IMR-90 (cell line): ENCODE measurements at regions not wholly inside any gene's neighbourhood (a gene's known extent, or its start where the extent isn't known, plus 50 kb on each side); places are given as distances from the start of the nearest gene placed in this dataset.

ENCODE experiments used
- ATAC-seq: fragments of 200-7000 bp; cut with Tn5 transposase; 2 replicates; pipeline ENCODE4 v1.9.1; 2020; ENCODE audit warnings: low read depth, mild to moderate bottlenecking, moderate library complexity
- BruUV-seq: library from RNA; stranded (reverse); fragments of 400-500 nt; replicated peaks from 2 replicates; lab custom pipeline; 2021; lab: Mats Ljungman, UMichigan
- CTCF ChIA-PET: fragments of 300-600 bp; formaldehyde crosslinking; extraction: SDS; loops from one replicate; lab custom pipeline; 2021; ENCODE audit warnings: antibody characterized with exemption; lab: Yijun Ruan, JAX
- POLR2A ChIA-PET: fragments of 300-600 bp; sonication (Branson Sonifier 250); formaldehyde crosslinking; loops from one replicate; lab custom pipeline; 2022; ENCODE audit warnings: antibody characterized with exemption; ENCODE audit not compliant: unreplicated experiment; lab: Charles Lee
- DNase-seq: peaks from one replicate; pipeline ENCODE4 v3.0.0; 2013
- H2AFZ ChIP-seq: replicated peaks from 2 replicates; pipeline ENCODE3; 2013; ENCODE audit warnings: low read length, mild to moderate bottlenecking; ENCODE audit not compliant: poor library complexity
- H2AK5ac ChIP-seq: 2 replicates; pipeline ENCODE4 v1.6.1; 2013; ENCODE audit warnings: low read depth, low read length, inconsistent platforms
- H2AK9ac ChIP-seq: replicated peaks from 2 replicates; pipeline ENCODE3; 2013; ENCODE audit warnings: mild to moderate bottlenecking, low read depth, low read length, moderate library complexity; ENCODE audit not compliant: poor library complexity
- H2BK120ac ChIP-seq: 2 replicates; pipeline ENCODE4 v1.6.1; 2013; ENCODE audit warnings: low read depth, low read length, inconsistent platforms
- H2BK15ac ChIP-seq: 3 replicates; pipeline ENCODE4 v1.6.1; 2013; ENCODE audit warnings: low read depth, low read length, inconsistent platforms
- H2BK20ac ChIP-seq: 2 replicates; pipeline ENCODE4 v1.6.1; 2013; ENCODE audit warnings: low read depth, mild to moderate bottlenecking, inconsistent platforms, low read length, moderate library complexity
- H2BK5ac ChIP-seq: 2 replicates; pipeline ENCODE4 v1.6.1; 2013; ENCODE audit warnings: mild to moderate bottlenecking, low read depth, low read length, inconsistent platforms; ENCODE audit not compliant: poor library complexity, severe bottlenecking
- H3K14ac ChIP-seq: replicated peaks from 2 replicates; pipeline ENCODE4 v1.6.1; 2013; ENCODE audit warnings: low read depth, low read length, inconsistent platforms
- H3K18ac ChIP-seq: 2 replicates; pipeline ENCODE4 v1.6.1; 2013; ENCODE audit warnings: low read depth, low read length, control low read depth
- H3K23ac ChIP-seq: 2 replicates; pipeline ENCODE4 v1.6.1; 2013; ENCODE audit warnings: low read depth, low read length, inconsistent platforms
- H3K27ac ChIP-seq: 2 replicates; pipeline ENCODE4 v1.5.1; 2013; ENCODE audit warnings: mild to moderate bottlenecking, control low read depth, low read length; ENCODE audit not compliant: insufficient read depth
- H3K27me3 ChIP-seq: 2 replicates; pipeline ENCODE4 v1.6.1; 2013; ENCODE audit warnings: low read length; ENCODE audit not compliant: control insufficient read depth, insufficient read depth
- H3K36me3 ChIP-seq: 2 replicates; pipeline ENCODE4 v1.6.1; 2013; ENCODE audit warnings: low read length, mixed read lengths; ENCODE audit not compliant: control insufficient read depth, insufficient read depth
- H3K4ac ChIP-seq: 2 replicates; pipeline ENCODE4 v1.6.1; 2013; ENCODE audit warnings: low read depth, low read length, inconsistent platforms
- H3K4me1 ChIP-seq: 2 replicates; pipeline ENCODE4 v1.6.1; 2013; ENCODE audit warnings: low read length, mixed read lengths; ENCODE audit not compliant: control insufficient read depth, insufficient read depth
- H3K4me2 ChIP-seq: 2 replicates; pipeline ENCODE4 v1.6.1; 2013; ENCODE audit warnings: low read depth, mild to moderate bottlenecking, control low read depth, low read length, moderate library complexity
- H3K4me3 ChIP-seq: 2 replicates; pipeline ENCODE4 v1.5.1; 2013; ENCODE audit warnings: low read depth, mild to moderate bottlenecking, control low read depth, low read length, moderate library complexity; ENCODE audit not compliant: insufficient read depth
- H3K56ac ChIP-seq: 2 replicates; pipeline ENCODE4 v1.6.1; 2013; ENCODE audit warnings: low read length, inconsistent platforms; ENCODE audit not compliant: insufficient read depth; ENCODE audit errors: extremely low read depth
- H3K79me1 ChIP-seq, 2 experiments: 2 replicates each; pipeline ENCODE4 v1.6.1; 2013; ENCODE audit warnings: low read length in 2 of 2, inconsistent platforms in 1 of 2, low read depth in 1 of 2
- H3K9ac ChIP-seq: 2 replicates; pipeline ENCODE4 v1.6.1; 2013; ENCODE audit warnings: low read depth, low read length, control low read depth
- H3K9me1 ChIP-seq: 2 replicates; pipeline ENCODE4 v1.6.1; 2013; ENCODE audit warnings: low read length, inconsistent platforms; ENCODE audit not compliant: insufficient read depth
- H3K9me3 ChIP-seq: 2 replicates; pipeline ENCODE4 v1.6.1; 2013; ENCODE audit warnings: low read length; ENCODE audit not compliant: control insufficient read depth, insufficient read depth
- H4K20me1 ChIP-seq: 2 replicates; pipeline ENCODE4 v1.6.1; 2013; ENCODE audit warnings: low read length, inconsistent platforms; ENCODE audit not compliant: insufficient read depth
- H4K5ac ChIP-seq: 2 replicates; pipeline ENCODE4 v1.6.1; 2013; ENCODE audit warnings: mild to moderate bottlenecking, low read depth, low read length, control low read depth
- H4K8ac ChIP-seq, 2 experiments: 2 replicates each; pipeline ENCODE4 v1.6.1; 2013; ENCODE audit warnings: low read depth in 2 of 2, low read length in 2 of 2, control low read depth in 1 of 2, inconsistent platforms in 1 of 2
- H4K91ac ChIP-seq: 2 replicates; pipeline ENCODE4 v1.6.1; 2013; ENCODE audit warnings: low read depth, low read length, inconsistent platforms; ENCODE audit not compliant: insufficient read depth
- BHLHE40 ChIP-seq: fragments of 150-350 bp; IDR thresholded peaks from 2 replicates; pipeline ENCODE4 v1.6.1; 2016; ENCODE audit warnings: mild to moderate bottlenecking, low read depth, low read length
- CEBPB ChIP-seq: IDR thresholded peaks from 2 replicates; pipeline ENCODE4 v1.6.1; 2012; ENCODE audit warnings: low read depth, low read length, improper control_type of control experiment
- CTCF ChIP-seq: conservative IDR thresholded peaks from 2 replicates; pipeline ENCODE4 v1.5.1; 2012; ENCODE audit warnings: mild to moderate bottlenecking, low read depth, low read length, improper control_type of control experiment
- ELK1 ChIP-seq: fragments of 150-350 bp; IDR thresholded peaks from 2 replicates; pipeline ENCODE4 v1.6.1; 2016; ENCODE audit warnings: low read depth, mild to moderate bottlenecking, low read length, moderate library complexity, borderline replicate concordance
- FOS ChIP-seq: fragments of 150-350 bp; IDR thresholded peaks from 2 replicates; pipeline ENCODE4 v1.6.1; 2016; ENCODE audit warnings: low read depth, low read length
- MAFK ChIP-seq: IDR thresholded peaks from 2 replicates; pipeline ENCODE4 v1.6.1; 2012; ENCODE audit warnings: low read depth, low read length, improper control_type of control experiment
- MXI1 ChIP-seq: IDR thresholded peaks from 2 replicates; pipeline ENCODE4 v1.6.1; 2012; ENCODE audit warnings: low read depth, mild to moderate bottlenecking, low read length, moderate library complexity, borderline replicate concordance
- RAD21 ChIP-seq: IDR thresholded peaks from 2 replicates; pipeline ENCODE4 v1.6.1; 2012; ENCODE audit warnings: low read length, improper control_type of control experiment
- RCOR1 ChIP-seq: IDR thresholded peaks from 2 replicates; pipeline ENCODE4 v1.6.1; 2012; ENCODE audit warnings: mild to moderate bottlenecking, low read length, improper control_type of control experiment; ENCODE audit not compliant: insufficient replicate concordance
- SMC3 ChIP-seq: fragments of 150-350 bp; IDR thresholded peaks from 2 replicates; pipeline ENCODE4 v1.6.1; 2016; ENCODE audit warnings: low read depth, mild to moderate bottlenecking, antibody characterized with exemption, low read length, moderate library complexity
- USF2 ChIP-seq: fragments of 150-350 bp; IDR thresholded peaks from 2 replicates; pipeline ENCODE4 v1.6.1; 2017; ENCODE audit warnings: mild to moderate bottlenecking, antibody characterized with exemption, low read length, low read depth
- WGBS, 2 experiments: methylation state at CpG; one replicate each; pipeline versions ENCODE4 v1.1.5 to v1.1.7; 2013; ENCODE audit warnings: missing lambda C conversion rate in 2 of 2; ENCODE audit not compliant: insufficient read length in 1 of 2; ENCODE audit errors: extremely low coverage in 2 of 2; 5-methylcytosine and 5-hydroxymethylcytosine counted together
- dilution Hi-C: fragments of 300-500 bp; cut with HindIII; formaldehyde crosslinking; loops from one replicate; pipeline ENCODE4 v1.14.3; 2018; ENCODE audit warnings: low sequenced_read_pairs; ENCODE audit not compliant: unreplicated experiment
- in situ Hi-C: fragments of 300-500 bp; cut with MboI; formaldehyde crosslinking; loops from 3 replicates; pipeline ENCODE4 v1.14.3; 2019; ENCODE audit warnings: low sequenced_read_pairs, inconsistent platforms, mixed read lengths
- intact Hi-C: fragments of 100-400 bp; cut with micrococcal nuclease; formaldehyde crosslinking; loops from 2 replicates; pipeline ENCODE4 v1.10.0; 2022

GRCh38 chr2:4937550-4937949 is 754.6 kb upstream of the SOX11 start:
- Histone ChIP-seq H4K91ac (no peak overlapping the region), H2BK120ac (no peak overlapping the region), H2BK5ac (no peak overlapping the region), H2BK15ac (no peak overlapping the region), H2BK20ac (no peak overlapping the region), H3K4me2 (no peak overlapping the region), H3K23ac (no peak overlapping the region), H3K27ac (no peak overlapping the region), H3K27me3 (no peaks in the 10 kb centered on the region), H3K4me3 (no peak overlapping the region), H3K36me3 (no peaks in the 10 kb centered on the region), H3K4ac (no peak overlapping the region), H3K9me1 (no peaks in the 10 kb centered on the region), H2AFZ (no peak overlapping the region), H3K14ac (no peak overlapping the region), H3K18ac (no peak overlapping the region), H3K9ac (no peak overlapping the region), H4K20me1 (no peaks in the 10 kb centered on the region), H2AK9ac (no peak overlapping the region), H2AK5ac (no peak overlapping the region), H3K79me1 (no peaks in the 10 kb centered on the region), H4K5ac (no peak overlapping the region), H3K56ac (no peak overlapping the region), H3K9me3 (peaks cover 18% of the 10 kb centered on the region), H3K4me1 (no peaks in the 10 kb centered on the region), H4K8ac (no peak overlapping the region)
- in situ Hi-C loops (no loop called here), intact Hi-C loops (no loop called here), dilution Hi-C loops (no loop called here)
- BruUV-seq, result no TSS peak
- DNase-seq (no peak), ATAC-seq (no peak)
- no CpG with 5 or more reads among the region's 3 CpGs for WGBS, 2 experiments
- ChIA-PET POLR2A (no interaction called here), CTCF (no interaction called here)
- TF ChIP-seq MXI1 (no peak), RCOR1 (no peak), CTCF (no peak), FOS (no peak), CEBPB (no peak), SMC3 (no peak), RAD21 (no peak), MAFK (no peak), BHLHE40 (no peak), USF2 (no peak), ELK1 (no peak)
